ENCODE measurements at regions not wholly inside any gene's neighbourhood (a gene's known extent, or its start where the extent isn't known, plus 50 kb on each side); places are given as distances from the start of the nearest gene placed in this dataset.

- TF ChIP-seq CTCF (IDR thresholded peaks at IDR 0.05; ENCODE audit: poor library complexity) = no peak
- TF ChIP-seq EZH2 (IDR thresholded peaks at IDR 0.05; ENCODE audit: borderline replicate concordance) = no peak
- TF ChIP-seq EZH2phosphoT487 (IDR thresholded peaks at IDR 0.05; ENCODE audit: low read depth, severe bottlenecking, unreplicated experiment) = no peak
Measured at GRCh38 chr5:11977904-11978303, 73.7 kb upstream of the CTNND2 start.

All from hepatocyte (in vitro differentiated cells).